GM12878 (cell line): ENCODE measurements at regions not wholly inside any gene's neighbourhood (a gene's known extent, or its start where the extent isn't known, plus 50 kb on each side); places are given as distances from the start of the nearest gene placed in this dataset.

Experiments used
- ATAC-seq: fragments of 200-7000 bp; cut with Tn5 transposase; 3 replicates; pipeline ENCODE4 v1.9.1; 2020; ENCODE audit warnings: mild to moderate bottlenecking, moderate library complexity
- BruUV-seq: library from RNA; stranded (reverse); fragments of 400-500 nt; replicated peaks from 2 replicates; lab custom pipeline; 2021; lab: Mats Ljungman, UMichigan
- CTCF ChIA-PET: fragments of 300-600 bp; sonication (Branson Sonifier 250); formaldehyde crosslinking; extraction: SDS; loops from one replicate; lab custom pipeline; 2021; ENCODE audit warnings: inconsistent platforms; lab: Yijun Ruan, JAX
- POLR2A ChIA-PET: fragments of 350-600 bp; formaldehyde crosslinking; extraction: SDS; loops from one replicate; lab custom pipeline; 2021; ENCODE audit warnings: inconsistent platforms; lab: Charles Lee
- RAD21 ChIA-PET: fragments of 300-600 bp; sonication (Branson Sonifier 250); formaldehyde crosslinking; loops from one replicate; lab custom pipeline; 2023; ENCODE audit warnings: antibody characterized with exemption; ENCODE audit not compliant: unreplicated experiment; lab: Charles Lee
- SMC1A ChIA-PET: fragments of 300-600 bp; sonication (Branson Sonifier 250); formaldehyde crosslinking; loops from one replicate; lab custom pipeline; 2023; ENCODE audit not compliant: unreplicated experiment, uncharacterized antibody; lab: Charles Lee
- DNase-seq: peaks from one replicate; pipeline ENCODE4 v3.0.0-alpha.2; 2011; ENCODE audit warnings: low read depth, low spot score
- FAIRE-seq: peaks from 3 replicates; lab custom pipeline; 2011; peaks lifted over from hg19 to GRCh38; lab: Jason Lieb, UNC
- H2AFZ ChIP-seq: 2 replicates; pipeline ENCODE4 v1.6.0; 2011; ENCODE audit warnings: low read depth, low read length, control low read depth; ENCODE audit not compliant: control insufficient read depth
- H3K27ac ChIP-seq: 2 replicates; pipeline ENCODE4 v1.5.1; 2011; ENCODE audit warnings: control low read depth; ENCODE audit not compliant: control insufficient read depth, insufficient read depth
- H3K27me3 ChIP-seq, 2 experiments: replicated peaks in 1 of 2; 2 replicates each; pipeline versions ENCODE4 v1.6.0 to v1.6.1; 2011; ENCODE audit warnings: low read length in 1 of 2; ENCODE audit not compliant: control insufficient read depth in 2 of 2, insufficient read depth in 2 of 2
- H3K36me3 ChIP-seq, 2 experiments: 2 replicates each; pipeline ENCODE4 v1.5.1; 2011; ENCODE audit warnings: low read length in 1 of 2; ENCODE audit not compliant: control insufficient read depth in 2 of 2, insufficient read depth in 2 of 2
- H3K4me1 ChIP-seq: 2 replicates; pipeline ENCODE4 v1.6.1; 2011; ENCODE audit warnings: mild to moderate bottlenecking, low read length, moderate library complexity, mixed read lengths; ENCODE audit not compliant: control insufficient read depth, insufficient read depth
- H3K4me2 ChIP-seq: 2 replicates; pipeline ENCODE4 v1.6.0; 2011; ENCODE audit warnings: control low read depth; ENCODE audit not compliant: control insufficient read depth, insufficient read depth
- H3K4me3 ChIP-seq: fragments of 200-600 bp; sonication (generic); 2 replicates; pipeline ENCODE4 v1.5.1; 2016
- H3K79me2 ChIP-seq: 2 replicates; pipeline ENCODE4 v1.6.0; 2011; ENCODE audit warnings: low read length; ENCODE audit not compliant: control insufficient read depth, insufficient read depth
- H3K9ac ChIP-seq: 2 replicates; pipeline ENCODE4 v1.8.0; 2011; ENCODE audit warnings: low read length, control low read depth, mixed read lengths; ENCODE audit not compliant: control insufficient read depth, insufficient read depth
- H3K9me3 ChIP-seq: replicated peaks from 3 replicates; pipeline ENCODE4 v1.5.1; 2011; ENCODE audit warnings: mild to moderate bottlenecking, low read length; ENCODE audit not compliant: control insufficient read depth, insufficient read depth
- H4K20me1 ChIP-seq: 2 replicates; pipeline ENCODE4 v1.6.0; 2011; ENCODE audit not compliant: control insufficient read depth, insufficient read depth
- BACH1 ChIP-seq: fragments of 450-650 bp; IDR thresholded peaks from 2 replicates; pipeline ENCODE4 v1.6.1; 2017; ENCODE audit warnings: mild to moderate bottlenecking, borderline replicate concordance
- EZH2 ChIP-seq: IDR thresholded peaks from 2 replicates; pipeline ENCODE4 v1.6.1; 2012; ENCODE audit warnings: low read depth, mild to moderate bottlenecking, control low read depth, inconsistent platforms, low read length, borderline replicate concordance; ENCODE audit not compliant: control insufficient read depth
- FOS ChIP-seq: IDR thresholded peaks from 3 replicates; pipeline ENCODE4 v1.6.1; 2011; ENCODE audit warnings: borderline replicate concordance; ENCODE audit not compliant: insufficient read length; ENCODE audit errors: extremely low read depth
- HDGF ChIP-seq: fragments of 450-650 bp; IDR thresholded peaks from 2 replicates; pipeline ENCODE4 v1.6.1; 2016; ENCODE audit warnings: antibody characterized with exemption
- KAT2A ChIP-seq: conservative IDR thresholded peaks from 2 replicates; pipeline ENCODE4 v1.6.1; 2011; ENCODE audit warnings: low read depth, low read length; ENCODE audit not compliant: control insufficient read depth
- NFIC ChIP-seq: IDR thresholded peaks from 2 replicates; pipeline ENCODE4 v1.6.1; 2012; ENCODE audit warnings: low read depth, mild to moderate bottlenecking, inconsistent platforms, low read length, moderate library complexity
- RCOR1 ChIP-seq: conservative IDR thresholded peaks from 2 replicates; pipeline ENCODE4 v1.6.1; 2012; ENCODE audit warnings: low read depth, low read length, improper control_type of control experiment
- RELA ChIP-seq: fragments of 450-650 bp; IDR thresholded peaks from 2 replicates; pipeline ENCODE4 v1.8.0; 2014; ENCODE audit warnings: borderline replicate concordance; ENCODE audit not compliant: partially characterized antibody
- RFX5 ChIP-seq: IDR thresholded peaks from 2 replicates; pipeline ENCODE4 v1.6.1; 2011; ENCODE audit warnings: low read depth, low read length, improper control_type of control experiment
- YY1 ChIP-seq: IDR thresholded peaks from 2 replicates; pipeline ENCODE4 v1.6.1; 2011; ENCODE audit warnings: low read depth, mild to moderate bottlenecking, low read length
- ZZZ3 ChIP-seq: IDR thresholded peaks from 2 replicates; pipeline ENCODE4 v1.6.1; 2011; ENCODE audit warnings: low read depth; ENCODE audit not compliant: control insufficient read depth, insufficient read length
- WGBS: methylation state at CpG from one replicate; pipeline ENCODE4 v1.1.6; 2016; ENCODE audit warnings: low lambda C conversion rate; ENCODE audit not compliant: insufficient replicate concordance, insufficient coverage; ENCODE audit errors: missing lambda C conversion rate; 5-methylcytosine and 5-hydroxymethylcytosine counted together
- in situ Hi-C: fragments of 300-500 bp; cut with MboI; formaldehyde crosslinking; loops from 9 replicates; pipeline ENCODE4 v1.14.3; 2018; ENCODE audit warnings: mixed read lengths
- intact Hi-C: fragments of 100-400 bp; cut with micrococcal nuclease; formaldehyde crosslinking; loops from one replicate; pipeline ENCODE4 v1.14.2; 2022; ENCODE audit not compliant: unreplicated experiment

GRCh38 chr14:81841346-81841745, 307.7 kb upstream of the SEL1L start (continued):
- TF ChIP-seq EZH2 (no peak), RCOR1 (no peak), YY1 (no peak)
- TF ChIP-seq, all 136 proteins: peak for 0

- TF ChIP-seq RFX5 (no peak), BACH1 (no peak), KAT2A (no peak), RELA (no peak), FOS (no peak), NFIC (no peak), ZZZ3 (no peak), HDGF (no peak)
- SMC1A ChIA-PET: no interaction called here
- CTCF ChIA-PET: no interaction called here
- intact Hi-C loops: no loop called here
- in situ Hi-C loops: no loop called here
- Histone ChIP-seq H3K36me3 (no peaks in the 10 kb centered on the region), H3K9me3 (no peaks in the 10 kb centered on the region; the same call in 1 of the 3 replicates), H3K9ac (no peak overlapping the region), H3K4me2 (no peak overlapping the region), H3K4me3 (no peak overlapping the region), H3K4me1 (no peaks in the 10 kb centered on the region), H3K27me3 (no peaks in the 10 kb centered on the region), H4K20me1 (no peaks in the 10 kb centered on the region), H3K79me2 (no peaks in the 10 kb centered on the region), H2AFZ (no peak overlapping the region), H3K27ac (no peak overlapping the region)
- RAD21 ChIA-PET: no interaction called here
- ATAC-seq (no peak), FAIRE-seq (no peak), DNase-seq (no peak)
- no TSS peak for BruUV-seq
- POLR2A ChIA-PET: no interaction called here
- WGBS: 30% methylated on average over 3 of the region's 3 CpGs
Observed at GRCh38 chr14:81849714-81850113, 316.1 kb upstream of the SEL1L start.
